SH-SY5Y (cell line): ENCODE measurements at regions not wholly inside any gene's neighbourhood (a gene's known extent, or its start where the extent isn't known, plus 50 kb on each side); places are given as distances from the start of the nearest gene placed in this dataset.

ENCODE experiments used
- GATA2 ChIP-seq: IDR thresholded peaks from 2 replicates; pipeline ENCODE4 v1.6.1; 2011; ENCODE audit warnings: mild to moderate bottlenecking, low read depth, low read length
- GATA3 ChIP-seq: IDR thresholded peaks from 2 replicates; pipeline ENCODE4 v1.6.1; 2011; ENCODE audit warnings: low read depth, mild to moderate bottlenecking, low read length, moderate library complexity

- no peak for TF ChIP-seq GATA2
- no peak for TF ChIP-seq GATA3
Measured at GRCh38 chr14:97361958-97362357, 564.8 kb downstream of the VRK1 start.
